Mesenchymal stem cell (in vitro differentiated cells and primary cell): ENCODE measurements at regions not wholly inside any gene's neighbourhood (a gene's known extent, or its start where the extent isn't known, plus 50 kb on each side); places are given as distances from the start of the nearest gene placed in this dataset.
"Not testable (repeated sequence)": the region's sequence is repeated elsewhere in the genome, so short reads cannot be mapped to it uniquely, and the experiment has no call there.

Experiments used
- DNase-seq: peaks from one replicate; pipeline ENCODE4 v3.0.0-alpha.2; 2013
- H2AFZ ChIP-seq: one replicate; pipeline ENCODE4 v1.6.1; 2013; ENCODE audit warnings: low read depth, mild to moderate bottlenecking, control low read depth, inconsistent platforms, low read length, moderate library complexity
- H2AK5ac ChIP-seq: 2 replicates; pipeline ENCODE4 v1.6.1; 2013; ENCODE audit warnings: low read length, moderate library complexity, mild to moderate bottlenecking, inconsistent platforms; ENCODE audit not compliant: severe bottlenecking
- H2BK120ac ChIP-seq: one replicate; pipeline ENCODE4 v1.6.1; 2013; ENCODE audit warnings: low read depth, mild to moderate bottlenecking, inconsistent platforms, low read length, moderate library complexity
- H2BK12ac ChIP-seq, 2 experiments: one replicate each; pipeline ENCODE4 v1.6.1; 2013; ENCODE audit warnings: inconsistent platforms in 2 of 2, low read length in 2 of 2, mild to moderate bottlenecking in 2 of 2, moderate library complexity in 2 of 2, control low read depth in 1 of 2
- H2BK15ac ChIP-seq: one replicate; pipeline ENCODE4 v1.6.1; 2013; ENCODE audit warnings: mild to moderate bottlenecking, low read depth, inconsistent platforms; ENCODE audit not compliant: poor library complexity, severe bottlenecking
- H2BK5ac ChIP-seq: 2 replicates; pipeline ENCODE4 v1.6.1; 2013; ENCODE audit warnings: low read depth, mild to moderate bottlenecking, low read length, control low read depth, inconsistent platforms; ENCODE audit not compliant: poor library complexity, severe bottlenecking
- H3K14ac ChIP-seq, 2 experiments: one replicate each; pipeline ENCODE4 v1.6.1; 2013; ENCODE audit warnings: inconsistent platforms in 2 of 2, low read length in 2 of 2, control low read depth in 1 of 2, mild to moderate bottlenecking in 1 of 2, moderate library complexity in 1 of 2
- H3K18ac ChIP-seq, 2 experiments: one replicate each; pipeline ENCODE4 v1.6.1; 2013; ENCODE audit warnings: inconsistent platforms in 2 of 2, low read length in 2 of 2, control low read depth in 1 of 2, low read depth in 1 of 2, mild to moderate bottlenecking in 1 of 2
- H3K23ac ChIP-seq, 2 experiments: one replicate each; pipeline ENCODE4 v1.6.1; 2013; ENCODE audit warnings: inconsistent platforms in 2 of 2, low read length in 2 of 2, mild to moderate bottlenecking in 2 of 2, moderate library complexity in 2 of 2, control low read depth in 1 of 2
- H3K27ac ChIP-seq: 2 replicates; pipeline ENCODE4 v1.5.1; 2013; ENCODE audit warnings: mild to moderate bottlenecking, moderate library complexity, low read length, control low read depth, inconsistent platforms; ENCODE audit not compliant: poor library complexity, severe bottlenecking
- H3K27me3 ChIP-seq, 2 experiments: 2 replicates each; pipeline versions ENCODE4 v1.6.1 to v1.7.0; 2013; ENCODE audit warnings: low read length in 2 of 2, mild to moderate bottlenecking in 2 of 2, moderate library complexity in 2 of 2, control low read depth in 1 of 2, inconsistent platforms in 1 of 2; ENCODE audit not compliant: control insufficient read depth in 1 of 2, insufficient read depth in 1 of 2
- H3K36me3 ChIP-seq, 2 experiments: 2 replicates each; pipeline versions ENCODE4 v1.6.1 to v1.7.0; 2013; ENCODE audit warnings: low read length in 2 of 2, control low read depth in 1 of 2, inconsistent platforms in 1 of 2, low read depth in 1 of 2, mild to moderate bottlenecking in 1 of 2; ENCODE audit not compliant: insufficient read depth in 2 of 2, control insufficient read depth in 1 of 2
- H3K4ac ChIP-seq, 2 experiments: one replicate each; pipeline ENCODE4 v1.6.1; 2013; ENCODE audit warnings: inconsistent platforms in 2 of 2, low read length in 2 of 2, mild to moderate bottlenecking in 2 of 2, moderate library complexity in 2 of 2, control low read depth in 1 of 2, low read depth in 1 of 2
- H3K4me1 ChIP-seq: 2 replicates; pipeline ENCODE4 v1.6.1; 2013; ENCODE audit warnings: low read depth, low read length, control low read depth; ENCODE audit not compliant: control insufficient read depth, insufficient read depth
- H3K4me2 ChIP-seq: 2 replicates; pipeline ENCODE4 v1.6.1; 2013; ENCODE audit warnings: low read length, mild to moderate bottlenecking, inconsistent platforms; ENCODE audit not compliant: poor library complexity, severe bottlenecking
- H3K4me3 ChIP-seq, 2 experiments: 2 replicates each; pipeline versions ENCODE4 v1.5.1 to v1.7.0; 2013; ENCODE audit warnings: low read length in 2 of 2, mild to moderate bottlenecking in 2 of 2, control low read depth in 1 of 2, low read depth in 1 of 2; ENCODE audit not compliant: insufficient read depth in 1 of 2
- H3K79me1 ChIP-seq: replicated peaks from 2 replicates; pipeline ENCODE4 v1.6.1; 2013; ENCODE audit warnings: mild to moderate bottlenecking, control low read depth, low read length, inconsistent platforms; ENCODE audit not compliant: poor library complexity, severe bottlenecking
- H3K9ac ChIP-seq: 2 replicates; pipeline ENCODE4 v1.7.0; 2013; ENCODE audit warnings: mild to moderate bottlenecking, low read length, moderate library complexity
- H3K9me3 ChIP-seq: 2 replicates; pipeline ENCODE4 v1.7.0; 2013; ENCODE audit warnings: mild to moderate bottlenecking, low read length; ENCODE audit not compliant: control insufficient read depth
- H4K8ac ChIP-seq: one replicate; pipeline ENCODE4 v1.6.1; 2013; ENCODE audit warnings: inconsistent platforms, mild to moderate bottlenecking, low read length, moderate library complexity
- H4K91ac ChIP-seq: one replicate; pipeline ENCODE4 v1.6.1; 2013; ENCODE audit warnings: mild to moderate bottlenecking, low read length, inconsistent platforms
- WGBS: methylation state at CpG from one replicate; pipeline ENCODE4 v1.1.7; 2013; ENCODE audit warnings: mixed read lengths; 5-methylcytosine and 5-hydroxymethylcytosine counted together

- not testable (repeated sequence) for H4K91ac ChIP-seq, DNase-seq
These were observed 305.9 kb downstream of the MED10 start for GRCh38 chr5:6072488-6072887.

GRCh38 chr5:6069496-6070185 is 308.7 kb downstream of the MED10 start:
- H3K79me1 ChIP-seq = no peaks in the 10 kb centered on the region
- no peak overlapping the region for H2AK5ac ChIP-seq
- 47% methylated on average over 2 of the region's 4 CpGs for WGBS
- no peak overlapping the region for H2BK15ac ChIP-seq
- no peak overlapping the region for H2BK12ac ChIP-seq
- no peak overlapping the region for H3K23ac ChIP-seq
- H3K9me3 ChIP-seq = no peaks in the 10 kb centered on the region
- H2BK120ac ChIP-seq = no peak overlapping the region
- H3K4ac ChIP-seq = no peak overlapping the region
- no peaks in the 10 kb centered on the region for H3K36me3 ChIP-seq
- no peak overlapping the region for H3K18ac ChIP-seq
- H3K27me3 ChIP-seq = no peaks in the 10 kb centered on the region
- H3K4me3 ChIP-seq = no peak overlapping the region
- no peak overlapping the region for H3K4me2 ChIP-seq
- no peak for DNase-seq
- H3K27ac ChIP-seq = no peak overlapping the region
- no peak overlapping the region for H2BK5ac ChIP-seq
- no peak overlapping the region for H2AFZ ChIP-seq
- no peak overlapping the region for H4K8ac ChIP-seq
- H3K14ac ChIP-seq = no peak overlapping the region
- no peak overlapping the region for H4K91ac ChIP-seq
- H3K4me1 ChIP-seq = no peaks in the 10 kb centered on the region
- no peak overlapping the region for H3K9ac ChIP-seq

More at GRCh38 chr5:6072488-6072887, 305.9 kb downstream of the MED10 start:
- not testable (repeated sequence) for H2BK5ac ChIP-seq, H3K27ac ChIP-seq, H3K18ac ChIP-seq, H3K9me3 ChIP-seq, H3K4ac ChIP-seq, H3K27me3 ChIP-seq, H2AK5ac ChIP-seq, H3K23ac ChIP-seq, H3K36me3 ChIP-seq, H3K4me3 ChIP-seq, H4K8ac ChIP-seq, H2BK15ac ChIP-seq, H2BK120ac ChIP-seq, H3K14ac ChIP-seq, H3K79me1 ChIP-seq, H3K4me2 ChIP-seq, H2BK12ac ChIP-seq, H2AFZ ChIP-seq, H3K9ac ChIP-seq, H3K4me1 ChIP-seq
- 58% methylated on average over 4 of the region's 4 CpGs for WGBS

GRCh38 chr5:6066016-6066415 is 312.3 kb downstream of the MED10 start:
- H3K9me3 ChIP-seq = no peaks in the 10 kb centered on the region
- H3K79me1 ChIP-seq = no peaks in the 10 kb centered on the region
- H2AFZ ChIP-seq = no peak overlapping the region
- H4K91ac ChIP-seq = no peak overlapping the region
- no peak overlapping the region for H2AK5ac ChIP-seq
- H3K4ac ChIP-seq = no peak overlapping the region
- no peak overlapping the region for H3K23ac ChIP-seq
- H3K4me3 ChIP-seq = no peak overlapping the region
- 71% methylated on average over 1 of the region's 1 CpG for WGBS
- no peak for DNase-seq
- no peaks in the 10 kb centered on the region for H3K36me3 ChIP-seq
- H4K8ac ChIP-seq = no peak overlapping the region
- H2BK15ac ChIP-seq = no peak overlapping the region
- H3K4me2 ChIP-seq = no peak overlapping the region
- no peak overlapping the region for H3K18ac ChIP-seq
- H2BK120ac ChIP-seq = no peak overlapping the region
- H3K27me3 ChIP-seq = no peaks in the 10 kb centered on the region
- no peak overlapping the region for H3K27ac ChIP-seq
- H2BK5ac ChIP-seq = no peak overlapping the region
- no peaks in the 10 kb centered on the region for H3K4me1 ChIP-seq
- no peak overlapping the region for H3K14ac ChIP-seq
- H3K9ac ChIP-seq = no peak overlapping the region
- H2BK12ac ChIP-seq = no peak overlapping the region

- H3K23ac ChIP-seq = no peak overlapping the region
- H3K4me1 ChIP-seq = no peaks in the 10 kb centered on the region
- no peak overlapping the region for H3K18ac ChIP-seq
- no peak overlapping the region for H2AFZ ChIP-seq
- H3K14ac ChIP-seq = no peak overlapping the region
- H3K27ac ChIP-seq = no peak overlapping the region
- no peak overlapping the region for H4K8ac ChIP-seq
- H3K36me3 ChIP-seq = no peaks in the 10 kb centered on the region
- H3K4ac ChIP-seq = no peak overlapping the region
- no peak overlapping the region for H3K4me2 ChIP-seq
- no peak overlapping the region for H4K91ac ChIP-seq
- no peak for DNase-seq
- WGBS = 79% methylated on average over 8 of the region's 12 CpGs
- H3K27me3 ChIP-seq = peaks cover 0 to 4% of the 10 kb centered on the region in 2 experiments
- no peak overlapping the region for H2AK5ac ChIP-seq
- no peak overlapping the region for H2BK15ac ChIP-seq
- H2BK5ac ChIP-seq = no peak overlapping the region
- no peak overlapping the region for H3K4me3 ChIP-seq
- H2BK12ac ChIP-seq = no peak overlapping the region
- no peak overlapping the region for H3K9ac ChIP-seq
- no peak overlapping the region for H2BK120ac ChIP-seq
- no peaks in the 10 kb centered on the region for H3K9me3 ChIP-seq
- H3K79me1 ChIP-seq = no peaks in the 10 kb centered on the region
These were observed 319.1 kb downstream of the MED10 start for GRCh38 chr5:6059137-6059800.
